ENCODE measurements at regions not wholly inside any gene's neighbourhood (a gene's known extent, or its start where the extent isn't known, plus 50 kb on each side); places are given as distances from the start of the nearest gene placed in this dataset.

DNA sequence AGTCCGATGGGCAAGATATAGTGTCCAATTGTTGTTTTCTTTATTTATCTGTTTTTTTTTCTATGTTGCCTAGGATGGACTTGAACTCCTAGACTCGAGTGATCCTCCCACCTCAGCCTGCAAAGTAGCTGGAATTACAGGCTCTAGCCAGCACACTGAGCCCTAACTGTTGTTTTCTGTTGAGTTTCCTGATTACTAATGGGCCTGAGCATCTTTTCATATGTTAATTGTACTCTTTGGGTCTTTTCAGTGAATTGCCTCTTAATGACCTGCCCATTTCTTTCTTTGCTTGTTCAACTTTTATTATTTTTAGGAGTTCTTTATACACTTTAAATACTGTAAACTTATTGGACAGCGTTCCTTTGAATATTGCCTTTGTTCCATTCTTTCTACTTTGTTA lies 213.0 kb downstream of the HS3ST3B1 start:
- Mint-ChIP-seq H3K27ac (ENCODE audit: unreplicated experiment) (no peak overlapping the region), H3K4me1 (ENCODE audit: unreplicated experiment) (peaks cover 1% of the 10 kb centered on the region), H3K9me3 (ENCODE audit: unreplicated experiment) (peaks cover 5% of the 10 kb centered on the region), H3K4me3 (ENCODE audit: unreplicated experiment) (no peak overlapping the region), H3K27me3 (ENCODE audit: unreplicated experiment) (no peaks in the 10 kb centered on the region), H3K36me3 (ENCODE audit: unreplicated experiment) (no peaks in the 10 kb centered on the region)
- no peak for DNase-seq (ENCODE audit: extremely low spot score, unreplicated experiment)
- TF ChIP-seq, protein P1, sequence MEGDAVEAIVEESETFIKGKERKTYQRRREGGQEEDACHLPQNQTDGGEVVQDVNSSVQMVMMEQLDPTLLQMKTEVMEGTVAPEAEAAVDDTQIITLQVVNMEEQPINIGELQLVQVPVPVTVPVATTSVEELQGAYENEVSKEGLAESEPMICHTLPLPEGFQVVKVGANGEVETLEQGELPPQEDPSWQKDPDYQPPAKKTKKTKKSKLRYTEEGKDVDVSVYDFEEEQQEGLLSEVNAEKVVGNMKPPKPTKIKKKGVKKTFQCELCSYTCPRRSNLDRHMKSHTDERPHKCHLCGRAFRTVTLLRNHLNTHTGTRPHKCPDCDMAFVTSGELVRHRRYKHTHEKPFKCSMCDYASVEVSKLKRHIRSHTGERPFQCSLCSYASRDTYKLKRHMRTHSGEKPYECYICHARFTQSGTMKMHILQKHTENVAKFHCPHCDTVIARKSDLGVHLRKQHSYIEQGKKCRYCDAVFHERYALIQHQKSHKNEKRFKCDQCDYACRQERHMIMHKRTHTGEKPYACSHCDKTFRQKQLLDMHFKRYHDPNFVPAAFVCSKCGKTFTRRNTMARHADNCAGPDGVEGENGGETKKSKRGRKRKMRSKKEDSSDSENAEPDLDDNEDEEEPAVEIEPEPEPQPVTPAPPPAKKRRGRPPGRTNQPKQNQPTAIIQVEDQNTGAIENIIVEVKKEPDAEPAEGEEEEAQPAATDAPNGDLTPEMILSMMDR (IDR thresholded peaks at IDR 0.05), result no peak

DNA sequence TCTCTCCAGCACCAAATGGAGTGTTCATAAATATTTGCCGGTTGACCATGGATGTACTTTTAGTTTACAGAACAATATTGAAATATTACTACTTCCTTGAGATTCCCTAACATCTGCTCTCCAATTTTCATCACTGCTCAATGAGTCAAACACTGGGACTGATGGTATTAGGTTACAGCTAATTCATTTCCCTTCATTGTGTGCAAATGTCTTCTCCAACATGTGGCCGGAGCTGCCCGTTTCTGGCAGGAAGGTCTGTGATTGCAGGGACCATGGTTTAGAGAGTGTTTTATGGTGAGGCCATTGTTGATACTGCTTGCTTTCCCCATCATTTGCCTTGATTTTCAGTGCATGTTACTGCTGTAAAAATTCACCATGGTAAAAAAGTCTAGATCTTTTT lies 209.3 kb downstream of the HS3ST3B1 start:
- DNase-seq (ENCODE audit: extremely low spot score, unreplicated experiment), result no peak
- no peaks in the 10 kb centered on the region for H3K36me3 Mint-ChIP-seq (ENCODE audit: unreplicated experiment)
- H3K9me3 Mint-ChIP-seq (ENCODE audit: unreplicated experiment), result peaks cover 5% of the 10 kb centered on the region
- TF ChIP-seq, protein P1 (IDR thresholded peaks at IDR 0.05), result no peak
- H3K27me3 Mint-ChIP-seq (ENCODE audit: unreplicated experiment), result no peaks in the 10 kb centered on the region
- no peak overlapping the region for H3K27ac Mint-ChIP-seq (ENCODE audit: unreplicated experiment)
- no peak overlapping the region for H3K4me3 Mint-ChIP-seq (ENCODE audit: unreplicated experiment)
- H3K4me1 Mint-ChIP-seq (ENCODE audit: unreplicated experiment), result no peaks in the 10 kb centered on the region

DNA sequence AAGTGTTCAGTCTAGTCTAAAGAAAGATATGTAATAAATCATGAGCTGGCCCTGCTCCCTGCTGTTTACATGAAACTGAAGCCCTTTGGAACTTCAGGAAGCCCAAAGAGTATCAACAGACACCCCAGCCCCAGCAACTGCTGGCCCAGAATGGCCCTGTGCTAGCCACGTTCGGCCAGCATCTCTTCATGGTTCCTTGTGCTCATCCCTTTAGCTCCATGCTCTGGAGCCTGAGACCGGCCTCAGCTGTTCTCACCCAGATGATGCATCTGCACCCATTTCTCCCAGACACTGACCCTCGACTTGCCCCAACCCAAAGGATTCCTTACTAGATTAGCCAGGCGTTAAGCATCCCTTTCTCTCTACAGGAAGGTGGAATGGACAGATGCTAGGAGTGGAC lies 207.3 kb downstream of the HS3ST3B1 start:
- Mint-ChIP-seq H3K4me3 (ENCODE audit: unreplicated experiment) (no peak overlapping the region), H3K27me3 (ENCODE audit: unreplicated experiment) (no peaks in the 10 kb centered on the region), H3K36me3 (ENCODE audit: unreplicated experiment) (no peaks in the 10 kb centered on the region), H3K27ac (ENCODE audit: unreplicated experiment) (no peak overlapping the region), H3K4me1 (ENCODE audit: unreplicated experiment) (no peaks in the 10 kb centered on the region), H3K9me3 (ENCODE audit: unreplicated experiment) (peaks cover 5% of the 10 kb centered on the region)
- DNase-seq (ENCODE audit: extremely low spot score, unreplicated experiment), result no peak
- TF ChIP-seq, protein P1 (IDR thresholded peaks at IDR 0.05), result no peak

DNA sequence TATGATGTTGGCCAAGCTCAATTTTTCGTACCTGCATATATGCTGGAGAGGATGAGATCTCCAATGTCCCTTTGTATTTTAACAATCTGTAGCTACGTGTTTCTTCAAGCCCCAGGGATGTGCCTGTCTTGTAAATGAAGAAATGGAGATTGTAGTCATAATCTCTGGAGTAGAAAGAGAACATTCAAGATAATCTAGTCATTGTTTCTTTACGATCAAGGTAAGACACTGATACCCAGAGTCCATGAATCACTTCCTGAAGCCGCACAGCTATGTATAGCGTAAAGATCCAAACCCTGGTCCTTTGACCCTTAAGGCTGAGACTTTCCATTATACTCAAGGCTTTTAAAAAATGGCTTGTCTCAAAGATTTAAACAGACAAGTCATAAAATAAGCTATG lies 205.5 kb downstream of the HS3ST3B1 start:
- TF ChIP-seq, protein P1 (IDR thresholded peaks at IDR 0.05), result no peak
- H3K4me3 Mint-ChIP-seq (ENCODE audit: unreplicated experiment), result no peak overlapping the region
- no peaks in the 10 kb centered on the region for H3K27me3 Mint-ChIP-seq (ENCODE audit: unreplicated experiment)
- no peak for DNase-seq (ENCODE audit: extremely low spot score, unreplicated experiment)
- H3K4me1 Mint-ChIP-seq (ENCODE audit: unreplicated experiment), result no peaks in the 10 kb centered on the region
- no peak overlapping the region for H3K27ac Mint-ChIP-seq (ENCODE audit: unreplicated experiment)
- no peaks in the 10 kb centered on the region for H3K36me3 Mint-ChIP-seq (ENCODE audit: unreplicated experiment)
- H3K9me3 Mint-ChIP-seq (ENCODE audit: unreplicated experiment), result peaks cover 5% of the 10 kb centered on the region

DNA sequence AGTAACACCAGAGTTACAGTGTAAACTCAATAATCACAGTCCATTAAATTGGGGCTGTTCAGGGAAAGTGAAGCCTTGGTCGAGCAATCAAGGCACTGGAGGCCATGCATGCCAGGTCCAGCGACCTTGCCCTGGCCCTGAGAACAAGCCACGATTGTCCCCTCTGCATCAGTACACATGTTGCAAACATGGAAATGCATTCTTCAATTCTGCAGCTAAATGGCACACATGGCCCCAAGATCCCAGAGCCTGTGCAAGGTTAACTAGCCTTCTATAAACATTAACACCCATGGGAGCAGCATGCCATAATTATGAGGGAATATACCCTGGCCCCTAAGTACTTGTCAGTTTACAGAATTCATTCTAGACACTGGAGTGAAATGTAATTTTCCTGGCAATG lies 204.7 kb downstream of the HS3ST3B1 start:
- no peak overlapping the region for H3K27ac Mint-ChIP-seq (ENCODE audit: unreplicated experiment)
- no peak for DNase-seq (ENCODE audit: extremely low spot score, unreplicated experiment)
- no peaks in the 10 kb centered on the region for H3K4me1 Mint-ChIP-seq (ENCODE audit: unreplicated experiment)
- H3K4me3 Mint-ChIP-seq (ENCODE audit: unreplicated experiment), result no peak overlapping the region
- TF ChIP-seq, protein P1 (IDR thresholded peaks at IDR 0.05), result no peak
- no peaks in the 10 kb centered on the region for H3K36me3 Mint-ChIP-seq (ENCODE audit: unreplicated experiment)
- no peaks in the 10 kb centered on the region for H3K27me3 Mint-ChIP-seq (ENCODE audit: unreplicated experiment)
- peaks cover 5% of the 10 kb centered on the region for H3K9me3 Mint-ChIP-seq (ENCODE audit: unreplicated experiment)

Measured in osteocyte (in vitro differentiated cells).